RWPE1 (cell line): ENCODE measurements at regions not wholly inside any gene's neighbourhood (a gene's known extent, or its start where the extent isn't known, plus 50 kb on each side); places are given as distances from the start of the nearest gene placed in this dataset.

Experiments
- CTCF ChIA-PET: fragments of 350-600 bp; sonication (Branson Sonifier 250); formaldehyde crosslinking; extraction: SDS; loops from one replicate; lab custom pipeline; 2021; lab: Yijun Ruan, JAX
- POLR2A ChIA-PET: fragments of 400-600 bp; formaldehyde crosslinking; extraction: SDS; loops from one replicate; lab custom pipeline; 2020; ENCODE audit warnings: antibody characterized with exemption; ENCODE audit not compliant: low non-redundant PET; lab: Yijun Ruan, JAX
- DNase-seq: peaks from one replicate; pipeline ENCODE4 v3.0.0; 2012; ENCODE audit warnings: low spot score
- H3K27ac ChIP-seq: fragments of 450-650 bp; 2 replicates; pipeline ENCODE4 v1.5.1; 2017
- CTCF ChIP-seq: fragments of 450-650 bp; conservative IDR thresholded peaks from 2 replicates; pipeline ENCODE4 v1.5.1; 2017; ENCODE audit warnings: low read depth, mild to moderate bottlenecking

GRCh38 chr6:106908386-106908840 is 66.1 kb downstream of the CD24 start:
- peak; percentile 60 for DNase-seq
- no peak for TF ChIP-seq CTCF
- CTCF ChIA-PET, result interaction anchor here (0.6 to 1.4 kb wide), 2 partner anchors 12 to 29 kb away, joined by 3 to 4 read pairs; no protein-coding TSS in a partner anchor
- no peak overlapping the region for H3K27ac ChIP-seq
- POLR2A ChIA-PET, result no interaction called here

- CTCF ChIA-PET, result interaction anchor here (1.4 kb wide), 1 partner anchor 12 kb away, joined by 4 read pairs; no protein-coding TSS in a partner anchor
- TF ChIP-seq CTCF, result no peak
- POLR2A ChIA-PET, result no interaction called here
- H3K27ac ChIP-seq, result no peak overlapping the region
- DNase-seq, result no peak
These were observed 66.8 kb downstream of the CD24 start for GRCh38 chr6:106907754-106908153.

- no peak for TF ChIP-seq CTCF
- CTCF ChIA-PET, result no interaction called here
- POLR2A ChIA-PET, result no interaction called here
- DNase-seq, result no peak
- H3K27ac ChIP-seq, result no peak overlapping the region
These were observed 68.3 kb downstream of the CD24 start for GRCh38 chr6:106906232-106906631.

GRCh38 chr6:106903299-106903698 is 71.2 kb downstream of the CD24 start:
- H3K27ac ChIP-seq, result no peak overlapping the region
- no peak for TF ChIP-seq CTCF
- ChIA-PET POLR2A (no interaction called here), CTCF (no interaction called here)
- DNase-seq, result no peak

GRCh38 chr6:106901062-106901461 is 73.5 kb downstream of the CD24 start:
- no peak for DNase-seq
- TF ChIP-seq CTCF, result no peak
- ChIA-PET POLR2A (no interaction called here), CTCF (no interaction called here)
- H3K27ac ChIP-seq, result no peak overlapping the region

- ChIA-PET POLR2A (no interaction called here), CTCF (no interaction called here)
- TF ChIP-seq CTCF, result no peak
- no peak for DNase-seq
- H3K27ac ChIP-seq, result no peak overlapping the region
These were observed 74.8 kb downstream of the CD24 start for GRCh38 chr6:106899697-106900096.
